Tibial nerve (tissue), 4 donors: ENCODE measurements at regions not wholly inside any gene's neighbourhood (a gene's known extent, or its start where the extent isn't known, plus 50 kb on each side); places are given as distances from the start of the nearest gene placed in this dataset.

Source experiments
- DNase-seq, 2 donors: peaks; one replicate each; pipeline ENCODE4 v3.0.0-alpha.2; 2019; ENCODE audit warnings: low spot score in 2 of 2
- H3K27ac ChIP-seq, 4 donors: fragments of 200-600 bp; sonication (generic) in 3 of 4; one replicate each; pipeline ENCODE4 v1.5.1; 2017 to 2019; ENCODE audit warnings: mild to moderate bottlenecking in 1 of 4
- H3K27me3 ChIP-seq, 2 donors: fragments of 200-600 bp; sonication (generic) in 1 of 2; one replicate each; pipeline versions ENCODE4 v1.5.1 to v1.6.0; 2017 to 2019
- H3K36me3 ChIP-seq, 3 donors: fragments of 200-600 bp; sonication (generic); one replicate each; pipeline ENCODE4 v1.5.1; 2018 to 2019
- H3K4me1 ChIP-seq, 4 donors: fragments of 200-600 bp; sonication (generic) in 3 of 4; one replicate each; pipeline ENCODE4 v1.5.1; 2017 to 2019
- H3K4me3 ChIP-seq, 4 donors: fragments of 200-600 bp; sonication (generic) in 3 of 4; one replicate each; pipeline ENCODE4 v1.5.1; 2017 to 2019; ENCODE audit warnings: mild to moderate bottlenecking in 1 of 4, moderate library complexity in 1 of 4
- H3K9me3 ChIP-seq, 4 donors: fragments of 200-600 bp; sonication (generic) in 3 of 4; one replicate each; pipeline ENCODE4 v1.5.1; 2017 to 2019
- CTCF ChIP-seq, 5 experiments: fragments of 200-600 bp in 3 of 5; fragments of 450-650 bp in 2 of 5; sonication (generic) in 3 of 5; IDR thresholded peaks; one replicate each; pipeline ENCODE4 v1.5.1; 2016 to 2019; ENCODE audit warnings: antibody characterized with exemption in 5 of 5, mild to moderate bottlenecking in 3 of 5, moderate library complexity in 2 of 5
- EP300 ChIP-seq, 2 donors: sonication (generic); formaldehyde crosslinking; IDR thresholded peaks; one replicate each; pipeline ENCODE4 v1.6.1; 2017; ENCODE audit warnings: antibody characterized with exemption in 2 of 2, mild to moderate bottlenecking in 1 of 2
- POLR2A ChIP-seq, 2 donors: fragments of 450-650 bp; IDR thresholded peaks; one replicate each; pipeline ENCODE4 v1.6.1; 2017; ENCODE audit warnings: antibody characterized with exemption in 2 of 2, mild to moderate bottlenecking in 2 of 2, moderate library complexity in 2 of 2
- WGBS, 2 donors: methylation state at CpG; one replicate each; pipeline ENCODE4 v1.1.5; 2018; 5-methylcytosine and 5-hydroxymethylcytosine counted together

- Histone ChIP-seq H3K4me1 (no peaks in the 10 kb centered on the region), H3K27me3 (no peaks in the 10 kb centered on the region), H3K4me3 (no peak overlapping the region), H3K36me3 (no peaks in the 10 kb centered on the region), H3K27ac (no peak overlapping the region), H3K9me3 (no peaks in the 10 kb centered on the region)
- TF ChIP-seq POLR2A (IDR thresholded peaks at IDR 0.05) (no peak), CTCF (IDR thresholded peaks at IDR 0.05) (no peak), EP300 (IDR thresholded peaks at IDR 0.05) (no peak)
- no peak for DNase-seq
These were observed 318.4 kb upstream of the GIMD1 start for GRCh38 chr4:106687026-106687425.

- DNase-seq: no peak
- TF ChIP-seq CTCF (IDR thresholded peaks at IDR 0.05) (no peak), POLR2A (IDR thresholded peaks at IDR 0.05) (no peak), EP300 (IDR thresholded peaks at IDR 0.05) (no peak)
- WGBS, 2 donors: 98 to 100% methylated on average over 4 to 15 of the region's 24 CpGs
- H3K36me3 ChIP-seq: no peaks in the 10 kb centered on the region
- H3K4me1 ChIP-seq: peaks cover 0 to 8% (median 0%) of the 10 kb centered on the region in 4 donors
- H3K27me3 ChIP-seq: no peaks in the 10 kb centered on the region
- no peak overlapping the region for H3K27ac ChIP-seq
- no peak overlapping the region for H3K4me3 ChIP-seq
- H3K9me3 ChIP-seq: no peaks in the 10 kb centered on the region
These were observed 312.9 kb upstream of the GIMD1 start for GRCh38 chr4:106681381-106681921.

- Histone ChIP-seq H3K27me3 (no peaks in the 10 kb centered on the region), H3K4me3 (no peak overlapping the region), H3K27ac (no peak overlapping the region), H3K9me3 (peaks cover 0 to 5% (median 0%) of the 10 kb centered on the region in 4 donors), H3K4me1 (peaks cover 0 to 13% (median 0%) of the 10 kb centered on the region in 4 donors), H3K36me3 (no peaks in the 10 kb centered on the region)
- DNase-seq: no peak
- TF ChIP-seq CTCF (IDR thresholded peaks at IDR 0.05): no peak
- TF ChIP-seq EP300 (IDR thresholded peaks at IDR 0.05): no peak
- no peak for TF ChIP-seq POLR2A (IDR thresholded peaks at IDR 0.05)
- WGBS, 2 donors: 75 to 82% methylated on average over 1 of the region's 1 CpG
These were observed 310.5 kb upstream of the GIMD1 start for GRCh38 chr4:106679063-106679462.

- TF ChIP-seq POLR2A (IDR thresholded peaks at IDR 0.05) (no peak), CTCF (IDR thresholded peaks at IDR 0.05) (no peak), EP300 (IDR thresholded peaks at IDR 0.05) (no peak)
- no peaks in the 10 kb centered on the region for H3K36me3 ChIP-seq
- peaks cover 0 to 13% (median 0%) of the 10 kb centered on the region in 4 donors for H3K4me1 ChIP-seq
- peaks cover 0 to 5% (median 0%) of the 10 kb centered on the region in 4 donors for H3K9me3 ChIP-seq
- no peak overlapping the region for H3K4me3 ChIP-seq
- DNase-seq: no peak
- H3K27me3 ChIP-seq: no peaks in the 10 kb centered on the region
- no peak overlapping the region for H3K27ac ChIP-seq
These were observed 308.6 kb upstream of the GIMD1 start for GRCh38 chr4:106677213-106677612.

GRCh38 chr4:106676173-106676921, 307.8 kb upstream of the GIMD1 start:
- H3K4me1 ChIP-seq: peaks cover 0 to 13% (median 0%) of the 10 kb centered on the region in 4 donors
- H3K4me3 ChIP-seq: no peak overlapping the region
- 53 to 64% methylated on average over 3 of the region's 3 CpGs for WGBS, 2 donors
- H3K27me3 ChIP-seq: no peaks in the 10 kb centered on the region
- H3K27ac ChIP-seq: no peak overlapping the region
- no peaks in the 10 kb centered on the region for H3K36me3 ChIP-seq
- DNase-seq: no peak
- TF ChIP-seq POLR2A (IDR thresholded peaks at IDR 0.05) (no peak), CTCF (IDR thresholded peaks at IDR 0.05) (no peak), EP300 (IDR thresholded peaks at IDR 0.05) (peak in 1 of 2 donors; percentile 35)
- peaks cover 0 to 5% (median 0%) of the 10 kb centered on the region in 4 donors for H3K9me3 ChIP-seq
